H1 (cell line): ENCODE measurements at regions not wholly inside any gene's neighbourhood (a gene's known extent, or its start where the extent isn't known, plus 50 kb on each side); places are given as distances from the start of the nearest gene placed in this dataset.

ENCODE experiments used
- POLR2A ChIP-seq, 2 experiments: IDR thresholded peaks; 1 replicate in 1 of 2; 2 replicates in 1 of 2; pipeline ENCODE4 v1.6.1; 2011; ENCODE audit warnings: low read depth in 2 of 2, low read length in 2 of 2, mild to moderate bottlenecking in 2 of 2; ENCODE audit errors: control extremely low read depth in 1 of 2
- SRF ChIP-seq: IDR thresholded peaks from 2 replicates; pipeline ENCODE4 v1.6.1; 2011; ENCODE audit warnings: mild to moderate bottlenecking, low read depth, low read length, moderate library complexity
- TAF1 ChIP-seq: IDR thresholded peaks from 2 replicates; pipeline ENCODE4 v1.6.1; 2011; ENCODE audit warnings: mild to moderate bottlenecking, low read depth, low read length
- ZNF274 ChIP-seq: IDR thresholded peaks from 2 replicates; pipeline ENCODE4 v1.7.0; 2012; ENCODE audit warnings: low read length, borderline replicate concordance; ENCODE audit errors: extremely low read depth
- TF ChIP-seq, protein P1 (sequence below), 3 experiments: IDR thresholded peaks; 1 replicate in 2 of 3; 2 replicates in 1 of 3; pipeline versions ENCODE4 v1.5.1 to v1.6.1; 2011; ENCODE audit warnings: low read length in 3 of 3, mild to moderate bottlenecking in 3 of 3, inconsistent platforms in 2 of 3, low read depth in 1 of 3, moderate library complexity in 1 of 3; ENCODE audit not compliant: insufficient read depth in 1 of 3; ENCODE audit errors: control extremely low read depth in 1 of 3

GRCh38 chr11:15653191-15653710 is 538.5 kb downstream of the INSC start:
- no peak for TF ChIP-seq TAF1
- TF ChIP-seq, protein P1, sequence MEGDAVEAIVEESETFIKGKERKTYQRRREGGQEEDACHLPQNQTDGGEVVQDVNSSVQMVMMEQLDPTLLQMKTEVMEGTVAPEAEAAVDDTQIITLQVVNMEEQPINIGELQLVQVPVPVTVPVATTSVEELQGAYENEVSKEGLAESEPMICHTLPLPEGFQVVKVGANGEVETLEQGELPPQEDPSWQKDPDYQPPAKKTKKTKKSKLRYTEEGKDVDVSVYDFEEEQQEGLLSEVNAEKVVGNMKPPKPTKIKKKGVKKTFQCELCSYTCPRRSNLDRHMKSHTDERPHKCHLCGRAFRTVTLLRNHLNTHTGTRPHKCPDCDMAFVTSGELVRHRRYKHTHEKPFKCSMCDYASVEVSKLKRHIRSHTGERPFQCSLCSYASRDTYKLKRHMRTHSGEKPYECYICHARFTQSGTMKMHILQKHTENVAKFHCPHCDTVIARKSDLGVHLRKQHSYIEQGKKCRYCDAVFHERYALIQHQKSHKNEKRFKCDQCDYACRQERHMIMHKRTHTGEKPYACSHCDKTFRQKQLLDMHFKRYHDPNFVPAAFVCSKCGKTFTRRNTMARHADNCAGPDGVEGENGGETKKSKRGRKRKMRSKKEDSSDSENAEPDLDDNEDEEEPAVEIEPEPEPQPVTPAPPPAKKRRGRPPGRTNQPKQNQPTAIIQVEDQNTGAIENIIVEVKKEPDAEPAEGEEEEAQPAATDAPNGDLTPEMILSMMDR (IDR thresholded peaks at IDR 0.05; ENCODE audit: control extremely low read depth in 1 of 3, insufficient read depth in 1 of 3, low read depth in 1 of 3, low read length in 3 of 3), result no peak
- TF ChIP-seq POLR2A (IDR thresholded peaks at IDR 0.05; ENCODE audit: control extremely low read depth in 1 of 2, low read depth in 2 of 2, low read length in 2 of 2), result no peak
- TF ChIP-seq ZNF274, result no peak
- TF ChIP-seq SRF, result no peak
